Right lobe of liver (tissue), 6 donors: ENCODE measurements at regions not wholly inside any gene's neighbourhood (a gene's known extent, or its start where the extent isn't known, plus 50 kb on each side); places are given as distances from the start of the nearest gene placed in this dataset.

ENCODE experiments used
- ATAC-seq, 4 donors: fragments of 200-7000 bp; cut with Tn5 transposase; one replicate each; pipeline ENCODE4 v1.9.1; 2020; ENCODE audit warnings: mild to moderate bottlenecking in 4 of 4, moderate library complexity in 4 of 4
- DNase-seq, 3 donors: peaks; one replicate each; pipeline ENCODE4 v3.0.0-alpha.2; 2020
- H3K27ac ChIP-seq, 3 donors: fragments of 200-600 bp; one replicate each; pipeline ENCODE4 v1.8.0; 2022
- H3K27me3 ChIP-seq, 2 donors: fragments of 200-600 bp; one replicate each; pipeline ENCODE4 v1.8.0; 2022
- H3K36me3 ChIP-seq, 4 donors: fragments of 200-600 bp; sonication (generic) in 1 of 4; one replicate each; pipeline versions ENCODE4 v1.5.1 to v1.8.0; 2017 to 2022; ENCODE audit warnings: control low read depth in 1 of 4
- H3K4me1 ChIP-seq, 4 donors: fragments of 200-600 bp; sonication (generic) in 1 of 4; one replicate each; pipeline versions ENCODE4 v1.5.1 to v1.8.0; 2017 to 2022; ENCODE audit warnings: control low read depth in 1 of 4
- H3K4me3 ChIP-seq, 3 donors: fragments of 200-600 bp; one replicate each; pipeline ENCODE4 v1.8.0; 2022
- H3K9me3 ChIP-seq, 4 donors: fragments of 200-600 bp; sonication (generic) in 1 of 4; one replicate each; pipeline versions ENCODE4 v1.5.1 to v1.8.0; 2017 to 2022; ENCODE audit warnings: control low read depth in 1 of 4
- POLR2A ChIP-seq: fragments of 450-650 bp; IDR thresholded peaks from one replicate; pipeline ENCODE4 v1.6.1; 2017; ENCODE audit warnings: antibody characterized with exemption, mild to moderate bottlenecking
- WGBS: methylation state at CpG from one replicate; pipeline ENCODE4 v1.1.6; 2018; ENCODE audit warnings: low coverage, low lambda C conversion rate; ENCODE audit not compliant: insufficient coverage; ENCODE audit errors: missing lambda C conversion rate; 5-methylcytosine and 5-hydroxymethylcytosine counted together
- intact Hi-C, 2 donors: fragments of 100-400 bp; cut with DNase I; formaldehyde crosslinking; loops; one replicate each; pipeline versions ENCODE4 v1.11.2 to v1.14.1; 2022
- TF ChIP-seq, protein P1 (sequence below), 4 donors: fragments of 200-600 bp in 3 of 4; fragments of 450-650 bp in 1 of 4; IDR thresholded peaks; one replicate each; pipeline versions ENCODE4 v1.5.1 to v1.8.0; 2016 to 2022; ENCODE audit warnings: antibody characterized with exemption in 4 of 4, mild to moderate bottlenecking in 2 of 4
- donor health status: DM: no; HTN: yes; CAD: no.
- donor health status: DM: no; HTN: no; CAD: no.
- donor health status: DM: no; HTN: no; CAD: no.
- donor health status: DM: no; HTN: yes; CAD: no.
- donor health status: DM: no; HTN: yes; CAD: no.

DNA sequence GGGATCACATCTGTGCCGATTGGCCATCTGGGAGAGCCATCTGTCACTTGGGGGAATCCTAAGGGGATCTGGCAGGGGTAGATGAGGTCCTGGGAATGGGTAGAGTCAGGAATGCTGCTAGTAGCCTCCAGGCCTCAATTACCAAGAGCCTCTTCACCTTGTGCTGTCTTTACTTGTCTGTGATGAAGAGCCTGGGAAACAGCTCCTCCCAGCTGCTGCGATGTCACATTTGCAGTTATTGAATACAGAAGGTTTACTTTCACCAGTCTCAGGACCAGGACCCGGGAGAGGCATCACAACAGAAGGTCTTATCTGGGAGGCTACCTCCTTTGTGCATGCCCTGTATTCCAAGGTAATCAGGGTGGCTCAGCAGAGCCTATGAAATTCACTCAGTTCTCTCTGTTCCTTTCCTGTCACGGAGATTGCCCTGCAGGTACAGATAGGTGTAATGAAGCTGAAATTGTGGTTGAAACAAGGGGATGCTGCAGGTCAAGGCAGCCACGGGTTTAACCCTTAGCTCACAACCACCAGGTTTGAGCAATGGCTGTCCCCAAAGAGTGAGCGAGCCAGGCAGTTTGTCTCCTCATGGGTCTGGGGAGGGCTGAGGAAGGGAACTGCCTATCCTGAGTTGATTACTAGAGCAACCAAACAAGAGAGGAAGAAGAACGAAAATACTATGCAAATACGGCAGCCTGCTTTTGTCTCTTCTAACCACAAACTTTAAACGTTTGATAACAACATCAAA is 298.9 kb upstream of the RORA start:
- Histone ChIP-seq H3K36me3 (no peaks in the 10 kb centered on the region), H3K27me3 (no peaks in the 10 kb centered on the region), H3K4me3 (no peak overlapping the region), H3K4me1 (no peaks in the 10 kb centered on the region), H3K27ac (no peak overlapping the region), H3K9me3 (no peaks in the 10 kb centered on the region)
- 59% methylated on average over 8 of the region's 9 CpGs for WGBS
- intact Hi-C loops, result no loop called here
- DNase-seq (no peak), ATAC-seq (peak in 1 of 4 donors; percentile 51)
- TF ChIP-seq POLR2A, result no peak

DNA sequence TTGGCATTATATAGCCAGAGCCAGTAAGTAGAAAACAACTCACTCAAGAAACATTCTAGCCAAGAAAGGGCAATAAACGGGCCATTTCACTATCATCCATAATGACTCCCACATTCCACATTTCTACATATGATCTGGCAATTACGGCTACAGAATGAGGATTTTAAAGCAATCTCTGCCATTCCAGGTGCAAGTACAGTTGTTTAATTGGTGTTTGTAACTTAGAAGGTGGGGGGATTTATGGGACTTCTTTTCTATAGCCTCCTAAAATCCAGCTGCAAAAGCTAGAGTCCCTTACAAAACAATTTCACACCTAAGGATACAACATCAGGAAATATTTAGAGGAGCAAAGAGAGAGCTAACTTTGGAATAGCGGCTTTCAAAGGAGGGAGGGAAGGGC is 295.4 kb upstream of the RORA start:
- WGBS, result 68% methylated on average over 3 of the region's 3 CpGs
- no peak overlapping the region for H3K4me3 ChIP-seq
- intact Hi-C loops, result no loop called here

DNA sequence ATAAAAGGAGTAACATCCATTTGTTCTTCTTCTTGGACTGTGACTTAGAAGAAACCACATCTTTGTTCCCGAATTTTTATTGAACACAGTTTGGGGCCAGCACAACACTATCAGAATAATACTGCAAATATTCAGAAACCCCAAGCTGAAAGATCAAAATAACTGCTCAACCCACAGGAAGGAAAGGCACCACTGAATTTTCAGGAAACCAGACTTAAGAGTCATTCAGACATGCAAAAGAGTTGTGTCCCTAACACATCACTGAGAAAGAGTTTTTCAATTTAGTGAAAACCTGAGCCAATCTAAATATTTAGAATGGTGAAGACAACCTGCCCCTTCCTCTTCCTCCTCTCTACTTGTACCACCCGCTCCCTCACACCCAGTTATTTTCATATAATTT is 295.0 kb upstream of the RORA start:
- no peaks in the 10 kb centered on the region for H3K9me3 ChIP-seq
- no peaks in the 10 kb centered on the region for H3K27me3 ChIP-seq
- H3K27ac ChIP-seq, result no peak overlapping the region
- DNase-seq (no peak), ATAC-seq (no peak)
- intact Hi-C loops, result no loop called here
- H3K4me1 ChIP-seq, result no peaks in the 10 kb centered on the region
- no peaks in the 10 kb centered on the region for H3K36me3 ChIP-seq
- no peak for TF ChIP-seq POLR2A
- TF ChIP-seq, protein P1, sequence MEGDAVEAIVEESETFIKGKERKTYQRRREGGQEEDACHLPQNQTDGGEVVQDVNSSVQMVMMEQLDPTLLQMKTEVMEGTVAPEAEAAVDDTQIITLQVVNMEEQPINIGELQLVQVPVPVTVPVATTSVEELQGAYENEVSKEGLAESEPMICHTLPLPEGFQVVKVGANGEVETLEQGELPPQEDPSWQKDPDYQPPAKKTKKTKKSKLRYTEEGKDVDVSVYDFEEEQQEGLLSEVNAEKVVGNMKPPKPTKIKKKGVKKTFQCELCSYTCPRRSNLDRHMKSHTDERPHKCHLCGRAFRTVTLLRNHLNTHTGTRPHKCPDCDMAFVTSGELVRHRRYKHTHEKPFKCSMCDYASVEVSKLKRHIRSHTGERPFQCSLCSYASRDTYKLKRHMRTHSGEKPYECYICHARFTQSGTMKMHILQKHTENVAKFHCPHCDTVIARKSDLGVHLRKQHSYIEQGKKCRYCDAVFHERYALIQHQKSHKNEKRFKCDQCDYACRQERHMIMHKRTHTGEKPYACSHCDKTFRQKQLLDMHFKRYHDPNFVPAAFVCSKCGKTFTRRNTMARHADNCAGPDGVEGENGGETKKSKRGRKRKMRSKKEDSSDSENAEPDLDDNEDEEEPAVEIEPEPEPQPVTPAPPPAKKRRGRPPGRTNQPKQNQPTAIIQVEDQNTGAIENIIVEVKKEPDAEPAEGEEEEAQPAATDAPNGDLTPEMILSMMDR (IDR thresholded peaks at IDR 0.05), result no peak
- 50% methylated on average over 2 of the region's 2 CpGs for WGBS
- H3K4me3 ChIP-seq, result no peak overlapping the region

More for the DNA sequence above, 295.4 kb upstream of the RORA start:
- Histone ChIP-seq H3K36me3 (no peaks in the 10 kb centered on the region), H3K9me3 (no peaks in the 10 kb centered on the region), H3K4me1 (no peaks in the 10 kb centered on the region), H3K27me3 (no peaks in the 10 kb centered on the region), H3K27ac (no peak overlapping the region)
- ATAC-seq, result no peak
- no peak for DNase-seq
- no peak for TF ChIP-seq POLR2A
- TF ChIP-seq, protein P1 (IDR thresholded peaks at IDR 0.05), result no peak

DNA sequence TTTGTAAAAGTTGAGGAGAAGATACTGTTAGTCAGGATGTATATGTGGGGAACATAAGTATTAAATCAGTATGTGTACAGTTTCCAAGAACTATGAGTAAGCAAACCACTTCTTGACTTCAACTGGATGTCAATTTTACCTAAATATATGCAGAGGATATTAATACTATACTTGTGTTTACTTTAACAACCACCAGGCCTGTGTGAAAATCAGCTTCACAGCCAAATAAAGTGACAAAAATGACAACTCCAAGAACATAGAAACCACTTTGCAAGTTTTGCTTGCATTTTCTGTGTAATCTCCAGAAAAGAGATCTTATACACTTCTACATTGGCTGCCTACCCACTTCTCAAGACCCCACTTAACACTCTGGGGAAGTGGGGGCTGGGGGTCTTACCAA is 293.3 kb upstream of the RORA start:
- Histone ChIP-seq H3K9me3 (no peaks in the 10 kb centered on the region), H3K27ac (no peak overlapping the region), H3K27me3 (no peaks in the 10 kb centered on the region), H3K4me3 (no peak overlapping the region), H3K36me3 (no peaks in the 10 kb centered on the region), H3K4me1 (no peaks in the 10 kb centered on the region)
- intact Hi-C loops, result no loop called here
- TF ChIP-seq, protein P1 (IDR thresholded peaks at IDR 0.05), result no peak
- no peak for TF ChIP-seq POLR2A
- DNase-seq (no peak), ATAC-seq (no peak)

DNA sequence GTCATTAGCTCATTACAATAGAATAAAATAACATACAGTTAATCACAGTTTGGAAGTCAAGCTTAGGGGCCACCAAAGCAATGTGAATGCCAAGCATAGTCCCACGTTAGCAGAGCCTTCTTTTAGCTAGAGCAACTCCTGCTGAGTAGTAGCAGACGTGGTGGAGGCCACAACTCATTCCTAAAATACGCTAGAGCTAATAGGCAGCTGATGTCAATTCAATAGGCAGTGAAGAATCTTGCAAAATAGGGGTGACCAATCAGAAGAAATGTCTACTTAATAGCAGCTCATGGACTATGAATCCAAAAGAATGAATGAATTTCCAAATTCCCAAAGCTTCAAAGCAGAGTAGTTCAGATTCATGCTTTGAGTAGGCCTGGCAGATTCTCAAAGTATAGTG is 292.9 kb upstream of the RORA start:
- no peak overlapping the region for H3K27ac ChIP-seq

More for the DNA sequence above, 292.9 kb upstream of the RORA start:
- Histone ChIP-seq H3K4me1 (no peaks in the 10 kb centered on the region), H3K9me3 (no peaks in the 10 kb centered on the region), H3K4me3 (no peak overlapping the region), H3K27me3 (no peaks in the 10 kb centered on the region), H3K36me3 (no peaks in the 10 kb centered on the region)
- TF ChIP-seq, protein P1 (IDR thresholded peaks at IDR 0.05), result no peak
- no peak for TF ChIP-seq POLR2A
- 84% methylated on average over 3 of the region's 3 CpGs for WGBS
- no peak for ATAC-seq
- intact Hi-C loops, result no loop called here
- DNase-seq, result no peak
